Stimulated activated CD8-positive, alpha-beta memory T cell treated with anti-CD3 and anti-CD28 coated beads, Interleukin-7, amount 100 ng/mL, for 24 hours (primary cell): ENCODE measurements at regions not wholly inside any gene's neighbourhood (a gene's known extent, or its start where the extent isn't known, plus 50 kb on each side); places are given as distances from the start of the nearest gene placed in this dataset.
"Not testable (repeated sequence)": the region's sequence is repeated elsewhere in the genome, so short reads cannot be mapped to it uniquely, and the experiment has no call there.

Source experiments
- DNase-seq: peaks from one replicate; pipeline ENCODE4 v3.0.0-alpha.2; 2020; ENCODE audit warnings: low read depth

- DNase-seq, result no peak
Measured at GRCh38 chr5:56382896-56383295, 149.8 kb upstream of the ANKRD55 start.

GRCh38 chr5:56377573-56377972 lies 144.4 kb upstream of the ANKRD55 start:
- DNase-seq, result no peak

GRCh38 chr5:56376128-56376527 lies 143.0 kb upstream of the ANKRD55 start:
- DNase-seq, result no peak

- no peak for DNase-seq
Measured at GRCh38 chr5:56375011-56375410, 141.9 kb upstream of the ANKRD55 start.

- DNase-seq, result not testable (repeated sequence)
Measured at GRCh38 chr5:56372491-56372890, 139.4 kb upstream of the ANKRD55 start.

GRCh38 chr5:56369361-56369811 lies 136.3 kb upstream of the ANKRD55 start:
- DNase-seq, result no peak

GRCh38 chr5:56367748-56368147 lies 134.6 kb upstream of the ANKRD55 start:
- no peak for DNase-seq

GRCh38 chr5:56366986-56367385 lies 133.9 kb upstream of the ANKRD55 start:
- no peak for DNase-seq

- no peak for DNase-seq
Measured at GRCh38 chr5:56361398-56361797, 128.3 kb upstream of the ANKRD55 start.

GRCh38 chr5:56360816-56361215 lies 127.7 kb upstream of the ANKRD55 start:
- no peak for DNase-seq

GRCh38 chr5:56359809-56360685 lies 126.9 kb upstream of the ANKRD55 start:
- DNase-seq, result no peak

GRCh38 chr5:56358703-56359681 lies 125.9 kb upstream of the ANKRD55 start:
- no peak for DNase-seq

GRCh38 chr5:56358046-56358445 lies 124.9 kb upstream of the ANKRD55 start:
- no peak for DNase-seq

GRCh38 chr5:56357426-56357825 lies 124.3 kb upstream of the ANKRD55 start:
- DNase-seq, result no peak

GRCh38 chr5:56356836-56357160 lies 123.7 kb upstream of the ANKRD55 start:
- no peak for DNase-seq

- no peak for DNase-seq
Measured at GRCh38 chr5:56356121-56356835, 123.1 kb upstream of the ANKRD55 start.

GRCh38 chr5:56354836-56355235 lies 121.7 kb upstream of the ANKRD55 start:
- DNase-seq, result no peak

- DNase-seq, result no peak
Measured at GRCh38 chr5:56352808-56353590, 119.9 kb upstream of the ANKRD55 start.

- no peak for DNase-seq
Measured at GRCh38 chr5:56350597-56351170, 117.6 kb upstream of the ANKRD55 start.

GRCh38 chr5:56350011-56350596 lies 117.0 kb upstream of the ANKRD55 start:
- DNase-seq, result no peak

- DNase-seq, result no peak
Measured at GRCh38 chr5:56349461-56349860, 116.3 kb upstream of the ANKRD55 start.
